ENCODE measurements at regions not wholly inside any gene's neighbourhood (a gene's known extent, or its start where the extent isn't known, plus 50 kb on each side); places are given as distances from the start of the nearest gene placed in this dataset.

DNA sequence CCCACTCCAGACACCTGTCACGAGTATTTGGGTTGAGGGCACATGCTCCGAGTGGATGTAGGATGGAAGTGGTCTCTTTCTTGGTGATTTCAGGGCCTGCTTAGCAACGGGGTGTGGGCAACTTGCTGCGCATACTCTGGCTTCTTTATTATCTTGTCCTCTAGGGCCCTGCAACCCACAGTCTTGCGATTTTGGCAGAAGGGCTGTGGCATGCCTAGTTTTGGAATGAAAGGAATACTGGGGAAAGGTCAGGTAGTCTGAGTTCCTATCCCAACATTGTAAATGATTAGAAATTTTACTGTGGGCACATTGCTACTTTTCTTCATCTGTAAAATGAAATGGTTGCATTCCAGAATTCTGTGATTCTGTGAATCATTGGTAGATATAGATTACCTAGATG, 74.3 kb downstream of the ACTBL2 start:
- TF ChIP-seq, protein P1, sequence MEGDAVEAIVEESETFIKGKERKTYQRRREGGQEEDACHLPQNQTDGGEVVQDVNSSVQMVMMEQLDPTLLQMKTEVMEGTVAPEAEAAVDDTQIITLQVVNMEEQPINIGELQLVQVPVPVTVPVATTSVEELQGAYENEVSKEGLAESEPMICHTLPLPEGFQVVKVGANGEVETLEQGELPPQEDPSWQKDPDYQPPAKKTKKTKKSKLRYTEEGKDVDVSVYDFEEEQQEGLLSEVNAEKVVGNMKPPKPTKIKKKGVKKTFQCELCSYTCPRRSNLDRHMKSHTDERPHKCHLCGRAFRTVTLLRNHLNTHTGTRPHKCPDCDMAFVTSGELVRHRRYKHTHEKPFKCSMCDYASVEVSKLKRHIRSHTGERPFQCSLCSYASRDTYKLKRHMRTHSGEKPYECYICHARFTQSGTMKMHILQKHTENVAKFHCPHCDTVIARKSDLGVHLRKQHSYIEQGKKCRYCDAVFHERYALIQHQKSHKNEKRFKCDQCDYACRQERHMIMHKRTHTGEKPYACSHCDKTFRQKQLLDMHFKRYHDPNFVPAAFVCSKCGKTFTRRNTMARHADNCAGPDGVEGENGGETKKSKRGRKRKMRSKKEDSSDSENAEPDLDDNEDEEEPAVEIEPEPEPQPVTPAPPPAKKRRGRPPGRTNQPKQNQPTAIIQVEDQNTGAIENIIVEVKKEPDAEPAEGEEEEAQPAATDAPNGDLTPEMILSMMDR (IDR thresholded peaks at IDR 0.05) = no peak
- TF ChIP-seq POLR2A (IDR thresholded peaks at IDR 0.05) = no peak
